Stimulated activated CD8-positive, alpha-beta memory T cell treated with anti-CD3 and anti-CD28 coated beads, Interleukin-4, amount 100 ng/mL, for 1 hour (primary cell): ENCODE measurements at regions not wholly inside any gene's neighbourhood (a gene's known extent, or its start where the extent isn't known, plus 50 kb on each side); places are given as distances from the start of the nearest gene placed in this dataset.

ENCODE experiments used
- DNase-seq, 2 donors: peaks; one replicate each; pipeline ENCODE4 v3.0.0-alpha.2; 2020; ENCODE audit warnings: low read depth in 2 of 2, low spot score in 1 of 2

DNA sequence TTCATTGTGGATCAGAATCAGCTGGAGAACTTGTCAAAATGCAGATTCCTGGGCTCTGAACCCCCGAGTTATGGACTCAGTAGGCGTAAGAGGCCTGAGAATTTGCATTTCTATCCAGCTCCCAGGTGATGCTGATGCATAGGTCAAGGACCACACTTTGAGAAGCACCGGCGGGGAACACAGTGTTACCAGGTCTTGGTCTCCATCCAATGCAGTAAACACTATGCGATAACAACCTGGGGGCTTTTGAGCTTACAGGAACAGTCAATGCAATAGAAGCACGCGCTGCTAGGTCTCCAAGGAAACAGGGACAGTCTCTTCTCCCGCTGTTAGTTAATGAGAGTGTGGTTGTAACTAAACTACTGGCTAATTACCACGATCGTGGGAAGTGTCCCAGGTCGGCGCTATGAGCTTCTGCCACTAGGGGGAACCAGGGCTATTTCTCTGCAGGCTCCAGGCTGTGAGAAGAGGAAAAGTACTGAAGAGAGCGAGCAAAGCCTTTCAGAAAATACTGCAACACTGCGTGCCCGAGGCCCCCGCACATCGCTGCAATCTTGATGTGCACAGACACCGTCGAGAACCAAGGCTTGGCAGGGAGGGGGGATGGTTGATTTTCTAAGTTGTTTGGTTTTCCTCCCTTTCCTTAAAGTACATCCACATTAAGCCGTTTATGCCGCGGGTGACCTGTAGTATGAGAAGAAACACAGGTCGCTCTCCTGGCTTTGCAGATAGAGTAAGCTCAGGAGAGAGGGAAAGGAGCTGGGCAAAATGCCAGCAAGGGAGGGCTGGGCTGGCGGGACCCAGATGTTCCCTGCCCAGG lies 52.0 kb upstream of the KCNA1 start:
- peak; percentile 28 to 44 for DNase-seq

DNA sequence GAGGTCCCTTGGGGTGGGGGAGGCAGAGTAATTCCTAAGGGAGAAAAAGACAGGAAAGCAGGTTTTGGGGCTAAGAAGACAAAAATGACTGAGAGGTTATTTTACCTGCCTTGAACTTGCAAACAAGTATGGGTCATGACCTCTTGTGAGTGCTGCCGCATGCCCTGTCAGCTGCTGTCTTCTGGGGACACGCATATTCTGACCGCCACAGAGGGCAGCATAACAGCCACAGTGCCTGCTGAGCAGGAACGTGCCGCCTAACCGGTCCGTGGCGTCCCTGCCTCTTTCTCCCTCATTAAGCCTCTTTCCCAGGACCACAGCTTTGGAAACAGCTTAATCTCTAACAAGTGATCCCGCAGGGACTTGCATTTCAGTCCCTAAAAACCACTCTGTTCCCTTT lies 51.3 kb upstream of the KCNA1 start:
- no peak for DNase-seq

DNA sequence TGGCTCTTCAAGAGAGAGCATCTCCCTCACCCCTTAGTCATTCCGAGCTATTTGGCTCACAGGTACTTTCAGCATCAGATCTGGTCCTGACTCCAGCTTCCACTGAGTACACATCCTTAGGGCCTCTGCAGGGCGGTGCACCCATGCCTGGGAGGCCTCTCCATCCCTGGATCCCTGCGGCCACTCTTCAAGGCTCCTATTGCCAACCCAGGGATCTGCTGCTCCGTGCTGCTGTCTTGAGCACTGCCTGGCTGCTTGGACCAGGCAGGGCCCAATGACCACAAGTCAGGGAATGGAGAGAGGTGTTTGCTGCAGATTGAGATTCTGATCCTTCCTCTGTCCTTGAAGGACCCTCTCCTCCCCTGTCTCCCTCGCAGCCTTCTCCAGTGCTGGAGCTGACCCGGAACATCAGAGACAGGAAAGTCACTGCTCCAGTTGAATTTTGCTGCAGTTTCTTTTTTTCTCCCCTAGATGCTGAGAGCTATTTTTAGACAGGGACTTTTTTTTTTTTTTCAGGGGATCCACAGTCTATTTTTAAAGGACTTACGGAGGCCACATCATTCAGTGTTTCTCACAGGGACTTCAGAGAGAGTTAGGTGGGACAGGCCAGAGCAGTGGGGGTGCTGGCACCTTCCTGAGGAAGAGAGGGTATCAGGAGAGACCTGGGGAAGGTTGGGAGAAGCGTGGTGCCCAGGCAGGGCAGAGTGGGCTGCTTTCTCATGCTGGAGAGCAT lies 50.1 kb upstream of the KCNA1 start:
- DNase-seq, result no peak
